SKM-1 (cell line): ENCODE measurements at regions not wholly inside any gene's neighbourhood (a gene's known extent, or its start where the extent isn't known, plus 50 kb on each side); places are given as distances from the start of the nearest gene placed in this dataset.
"Not testable (repeated sequence)": the region's sequence is repeated elsewhere in the genome, so short reads cannot be mapped to it uniquely, and the experiment has no call there.

Experiments used
- DNase-seq: peaks from one replicate; lab custom pipeline; 2025; ENCODE audit not compliant: unreplicated experiment; lab: John Stamatoyannopoulos, UW

DNA sequence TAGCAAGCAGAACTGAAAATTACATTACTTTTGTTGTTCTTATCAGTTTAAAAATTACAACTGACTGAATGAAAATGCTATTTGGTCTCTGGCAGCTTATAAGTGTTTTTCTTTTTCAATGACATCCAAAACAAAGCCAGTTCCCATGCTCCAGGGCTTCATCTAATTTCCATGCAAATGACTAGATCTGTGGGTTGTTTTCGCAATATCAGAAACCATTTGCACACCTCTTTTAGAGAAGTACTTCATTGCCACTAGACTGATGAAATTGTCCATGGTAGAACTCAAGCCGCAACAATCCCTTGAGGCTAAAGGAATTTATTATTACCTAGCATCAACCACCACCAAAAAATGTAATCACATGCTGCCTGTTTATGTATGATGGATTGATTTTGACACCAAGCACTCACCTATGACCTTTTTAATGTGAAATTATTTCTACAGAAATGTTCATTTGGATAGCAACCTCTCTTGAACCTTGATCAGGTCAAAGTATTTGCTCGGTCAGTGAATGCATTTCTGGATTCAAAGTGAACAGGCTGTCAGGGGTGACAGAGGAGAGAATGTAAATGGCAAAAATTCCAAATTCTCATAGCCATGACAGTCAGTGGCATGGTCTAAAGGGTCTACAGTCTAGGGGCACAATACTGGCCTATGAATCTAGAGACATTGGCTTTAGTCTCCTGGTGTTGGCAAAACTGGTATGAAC is 769.3 kb downstream of the SORCS1 start:
- no peak for DNase-seq

DNA sequence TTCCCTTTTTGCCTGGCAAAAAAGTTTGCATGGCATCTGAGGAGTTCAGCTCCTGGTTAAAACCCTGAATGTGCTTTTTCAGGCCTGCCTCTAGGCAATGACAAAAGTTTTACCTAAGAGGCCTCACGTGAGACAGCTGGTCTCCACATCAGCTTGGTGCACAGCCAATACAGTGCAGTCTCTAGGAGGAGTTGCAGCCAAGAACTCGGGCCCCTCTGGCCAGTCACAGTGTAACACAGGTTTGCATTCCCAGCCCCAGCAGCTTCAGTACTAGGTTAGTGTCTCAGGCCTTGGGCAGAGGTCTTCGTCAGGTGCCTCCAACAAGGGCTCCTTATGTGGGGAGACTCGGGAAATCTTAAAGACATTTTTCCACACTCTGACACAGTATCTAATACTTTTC is 771.7 kb downstream of the SORCS1 start:
- DNase-seq, result no peak

GRCh38 chr10:106387063-106387462 is 777.4 kb downstream of the SORCS1 start:
- DNase-seq, result no peak

DNA sequence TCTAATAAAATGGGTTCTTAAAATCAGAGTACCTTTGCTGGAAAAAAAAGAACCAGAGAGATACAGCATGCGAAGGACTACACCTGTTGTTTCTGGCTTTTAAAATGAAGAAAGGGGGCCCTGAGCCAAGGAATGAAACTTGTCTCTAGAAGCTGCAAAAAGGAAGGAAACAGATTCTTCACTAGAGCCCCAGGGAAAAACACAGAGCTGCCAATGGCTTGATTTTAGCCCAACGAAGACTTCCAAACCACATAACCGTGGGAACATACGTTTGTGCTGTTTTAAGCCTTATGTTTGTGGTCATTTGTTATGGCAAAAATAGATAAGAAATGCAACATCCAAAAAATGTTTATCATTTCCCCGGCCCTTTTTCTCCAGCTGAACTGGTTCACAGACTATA is 780.0 kb downstream of the SORCS1 start:
- DNase-seq, result no peak

DNA sequence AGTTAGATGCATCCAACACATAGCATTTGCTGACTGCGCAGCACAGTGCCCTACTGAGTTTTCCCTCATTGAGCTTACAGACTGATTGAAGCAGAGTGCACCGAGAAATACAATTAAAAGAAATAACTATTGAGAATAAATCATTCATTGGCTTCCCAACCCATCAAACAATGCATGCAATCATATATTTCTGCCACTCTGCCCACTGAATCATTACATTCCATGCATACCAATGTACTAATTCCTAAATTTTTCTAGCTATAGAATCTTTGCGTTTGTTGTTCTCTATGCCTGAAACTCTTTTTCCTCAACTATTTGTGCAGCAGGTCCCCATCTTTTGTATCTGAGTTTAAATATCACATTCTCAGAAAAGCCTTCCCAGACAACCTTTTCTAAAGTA is 783.8 kb downstream of the SORCS1 start:
- no peak for DNase-seq

DNA sequence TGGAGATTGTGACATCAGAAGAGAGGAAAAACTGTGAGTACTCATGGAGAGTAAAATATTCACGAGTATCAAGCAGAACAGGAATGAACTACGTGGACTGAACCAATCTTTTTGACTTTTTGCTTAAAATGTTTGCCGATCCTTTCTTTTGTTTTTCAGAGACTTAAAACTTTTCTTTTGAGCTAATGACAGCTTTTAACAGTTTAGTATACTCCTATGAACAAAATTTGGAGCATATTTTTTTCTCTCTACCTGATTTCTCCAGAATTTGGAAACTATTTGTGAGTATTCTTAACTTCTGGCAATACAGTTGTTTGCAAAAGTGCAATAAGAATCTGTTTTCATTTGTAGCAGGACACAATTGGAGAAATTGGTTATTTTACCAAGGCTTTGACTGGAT is 786.3 kb downstream of the SORCS1 start:
- no peak for DNase-seq

DNA sequence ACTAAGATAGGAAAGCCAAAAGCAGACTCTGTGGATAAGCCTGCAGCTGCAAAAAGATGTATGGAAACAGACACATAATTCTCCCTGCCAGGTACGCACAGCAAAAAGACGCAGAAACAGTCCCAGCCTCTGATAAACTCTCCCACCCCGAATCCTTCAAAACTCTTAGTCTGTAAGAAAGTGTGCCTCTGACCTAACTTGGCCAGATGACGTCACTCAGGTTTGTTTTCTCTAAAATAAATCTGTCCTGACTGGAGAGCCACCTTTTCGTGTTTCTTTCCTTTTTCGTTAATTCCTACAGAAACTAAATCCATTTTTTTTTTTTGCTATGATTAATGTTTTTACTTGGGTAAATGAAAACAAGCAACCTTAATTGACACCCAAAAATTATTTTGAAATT is 793.8 kb downstream of the SORCS1 start:
- DNase-seq, result no peak

- DNase-seq, result no peak
These were observed 803.6 kb downstream of the SORCS1 start for GRCh38 chr10:106360870-106361269.

GRCh38 chr10:106355450-106355849 is 809.1 kb downstream of the SORCS1 start:
- DNase-seq, result no peak

DNA sequence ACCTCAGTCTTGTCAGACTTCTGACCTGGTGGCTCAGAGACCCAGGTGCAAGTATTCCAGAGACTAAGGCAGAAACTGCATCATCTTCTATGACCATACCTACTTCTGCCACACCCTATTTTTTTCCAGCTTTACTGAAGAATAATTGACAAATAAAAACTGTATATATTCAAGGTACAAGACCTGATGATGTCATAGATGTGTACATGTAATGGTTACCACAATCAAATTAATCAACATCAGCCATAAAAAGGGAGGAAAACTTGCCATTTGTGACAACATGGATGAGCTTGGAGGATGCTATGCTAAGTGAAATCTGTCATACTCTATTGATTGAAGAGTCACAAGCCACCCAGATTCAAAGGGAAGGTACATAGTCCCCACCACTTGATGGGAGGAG is 815.6 kb downstream of the SORCS1 start:
- DNase-seq, result no peak

- DNase-seq, result no peak
These were observed 817.0 kb downstream of the SORCS1 start for GRCh38 chr10:106347547-106347946.

DNA sequence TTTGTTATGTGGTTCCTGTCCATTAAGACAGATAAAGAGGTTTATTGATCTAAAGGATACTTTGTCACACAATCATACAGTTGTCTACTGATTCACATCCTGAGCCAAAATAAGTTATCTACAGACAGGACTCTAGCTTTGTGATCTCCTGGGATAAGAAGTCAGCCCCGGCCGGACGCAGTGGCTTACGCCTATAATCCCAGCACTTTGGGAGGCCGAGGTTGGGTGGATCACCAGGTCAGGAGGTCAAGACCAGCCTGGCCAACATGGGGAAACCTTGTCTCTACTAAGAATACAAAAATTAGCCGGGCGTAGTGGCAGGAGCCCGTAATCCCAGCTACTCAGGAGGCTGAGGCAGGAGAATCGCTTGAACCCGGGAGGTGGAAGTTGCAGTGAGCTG is 821.0 kb downstream of the SORCS1 start:
- not testable (repeated sequence) for DNase-seq

- no peak for DNase-seq
These were observed 823.1 kb downstream of the SORCS1 start for GRCh38 chr10:106341356-106341755.

DNA sequence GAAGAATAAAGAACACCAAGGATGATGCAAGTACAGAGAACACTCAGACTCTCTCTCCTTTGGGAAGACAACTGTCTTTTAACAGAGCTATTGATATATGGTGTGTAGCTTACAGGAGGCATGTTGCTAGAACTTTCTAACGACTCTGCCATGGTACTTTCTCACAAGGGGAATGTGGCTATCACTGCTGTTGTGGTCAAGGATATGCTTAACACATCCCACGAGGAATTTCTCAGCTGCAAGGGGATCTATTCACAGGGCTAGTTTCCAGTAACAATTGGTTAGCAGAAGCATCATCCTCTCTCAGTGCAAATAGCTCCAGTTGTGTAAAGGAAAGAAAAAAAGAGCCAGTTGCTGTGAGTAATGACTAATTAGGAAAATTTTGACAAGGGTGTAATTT is 826.0 kb downstream of the SORCS1 start:
- DNase-seq, result no peak

DNA sequence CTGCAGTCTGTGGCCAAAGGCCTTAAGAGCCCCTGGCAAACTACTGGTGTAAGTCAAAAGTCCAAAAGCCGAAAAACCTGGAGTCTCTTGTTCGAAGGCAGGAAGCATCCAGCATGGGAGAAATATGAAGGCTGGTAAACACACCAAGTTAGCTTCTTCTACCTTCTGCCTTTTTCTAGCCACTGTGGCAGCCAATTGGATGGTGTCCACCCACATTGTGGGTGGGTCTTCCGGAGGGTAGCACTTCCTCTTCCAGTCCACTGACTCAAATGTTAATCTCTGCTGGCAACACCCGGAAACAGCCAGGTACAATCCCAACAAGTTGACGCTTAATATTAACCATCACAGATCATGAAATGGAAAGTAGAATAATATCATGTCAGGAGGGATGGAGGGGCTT is 827.6 kb downstream of the SORCS1 start:
- no peak for DNase-seq

DNA sequence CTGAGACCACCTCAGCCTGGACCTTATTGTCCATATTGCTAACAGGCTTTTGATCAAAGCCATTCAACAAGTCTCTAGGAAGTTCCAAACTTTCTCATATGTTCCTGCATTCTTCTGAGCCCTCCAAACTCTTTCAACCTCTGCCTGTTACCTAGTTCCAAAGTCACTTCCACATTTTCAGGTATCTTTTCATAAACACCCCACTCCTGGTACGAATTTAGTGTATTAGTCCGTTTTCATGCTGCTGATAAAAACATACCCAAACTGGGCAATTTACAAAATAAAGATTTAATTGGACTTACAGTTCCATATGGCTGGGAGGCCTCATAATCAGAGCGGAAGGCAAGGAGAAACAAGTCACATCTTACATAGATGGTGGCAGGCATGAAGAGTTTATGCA is 836.8 kb downstream of the SORCS1 start:
- DNase-seq, result no peak

- no peak for DNase-seq
These were observed 843.6 kb downstream of the SORCS1 start for GRCh38 chr10:106320876-106321275.

DNA sequence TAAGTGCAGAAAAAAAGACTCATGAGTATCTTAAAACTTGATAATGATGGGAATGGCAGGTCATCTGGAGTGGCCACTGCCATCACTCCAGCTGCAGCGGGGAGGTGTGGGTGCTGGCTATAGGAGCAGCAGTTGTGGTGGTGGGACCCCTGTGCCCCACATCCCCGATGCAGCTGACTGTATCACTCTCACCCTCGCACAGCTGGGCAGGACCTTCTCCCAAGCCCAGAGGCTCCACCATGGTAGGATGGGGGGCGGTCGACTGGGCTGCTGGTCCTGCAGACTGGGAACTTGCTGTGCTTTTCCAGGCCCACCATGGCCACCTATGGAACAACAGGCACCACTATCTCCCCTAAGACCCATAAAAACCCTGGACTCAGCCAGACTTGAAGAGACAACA is 844.4 kb downstream of the SORCS1 start:
- no peak for DNase-seq

GRCh38 chr10:106317554-106317953 is 847.0 kb downstream of the SORCS1 start:
- no peak for DNase-seq

DNA sequence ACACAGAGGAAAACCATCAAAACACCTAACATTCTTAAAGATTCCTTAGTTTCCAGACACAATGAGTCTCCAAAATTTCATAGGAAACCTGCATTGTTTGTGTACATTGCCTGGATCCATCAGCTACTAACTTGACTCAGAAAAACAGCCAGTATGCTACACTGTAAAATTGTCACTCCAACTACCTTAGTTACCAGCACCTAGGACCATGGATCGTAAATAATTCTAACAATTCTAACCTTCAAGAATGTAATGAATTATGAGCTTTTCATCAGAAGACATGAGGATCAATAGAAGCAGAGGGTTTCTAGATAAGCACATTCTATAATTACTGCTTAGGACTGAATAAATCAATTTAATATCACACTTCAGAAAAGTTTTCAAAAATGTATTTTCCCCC is 851.5 kb downstream of the SORCS1 start:
- no peak for DNase-seq

- no peak for DNase-seq
These were observed 852.4 kb downstream of the SORCS1 start for GRCh38 chr10:106312087-106312486.

DNA sequence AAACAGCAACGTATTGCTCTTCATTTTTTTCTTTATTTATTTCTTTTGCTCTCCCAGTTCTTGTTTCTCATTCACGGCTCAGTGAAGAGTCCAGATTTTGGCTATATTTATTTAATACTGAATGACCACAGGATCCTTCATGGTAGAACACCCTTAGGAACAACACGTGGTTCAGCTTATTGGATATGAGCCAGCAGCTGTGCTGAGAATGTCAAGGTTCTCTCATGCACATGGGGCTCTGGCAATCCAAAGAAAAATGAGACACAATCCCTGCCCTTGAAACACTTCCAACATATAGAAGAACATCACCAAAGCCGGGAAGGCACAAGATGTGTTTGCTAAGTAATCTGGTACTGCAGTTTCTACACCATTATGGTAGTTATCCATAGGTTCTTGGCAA is 852.9 kb downstream of the SORCS1 start:
- no peak for DNase-seq

DNA sequence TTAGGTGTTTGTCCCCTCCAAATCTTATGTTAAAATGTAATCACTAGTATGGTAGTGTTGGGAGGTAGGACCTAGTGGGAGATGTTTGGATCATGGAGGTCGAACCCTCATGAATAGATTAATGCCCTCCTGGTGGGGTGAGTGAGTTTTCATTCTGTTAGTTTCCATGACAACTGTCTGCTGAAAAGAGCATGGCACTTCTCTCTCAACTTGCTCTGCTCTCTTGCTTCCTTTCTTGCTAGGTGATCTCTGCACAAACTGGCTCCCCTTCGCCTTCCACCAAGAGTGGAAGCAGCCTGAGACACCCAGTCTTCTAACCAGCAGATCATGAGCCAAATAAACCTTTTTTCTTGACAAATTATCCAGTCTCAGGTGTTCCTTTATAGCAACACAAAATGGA is 853.9 kb downstream of the SORCS1 start:
- DNase-seq, result no peak
